Posterior vena cava (tissue), 2 donors: ENCODE measurements at regions not wholly inside any gene's neighbourhood (a gene's known extent, or its start where the extent isn't known, plus 50 kb on each side); places are given as distances from the start of the nearest gene placed in this dataset.
"Not testable (repeated sequence)": the region's sequence is repeated elsewhere in the genome, so short reads cannot be mapped to it uniquely, and the experiment has no call there.

Source experiments
- DNase-seq: peaks from one replicate; pipeline ENCODE4 v3.0.0-alpha.2; 2020; ENCODE audit warnings: low spot score
- intact Hi-C, 2 donors: fragments of 100-400 bp; cut with DNase I; formaldehyde crosslinking; loops; one replicate each; pipeline versions ENCODE4 v1.14.1 to v1.14.2; 2022 to 2023
- donor health status: DM: yes; HTN: yes; CAD: no.
- donor health status: DM: yes; HTN: yes; CAD: no.

- no peak for DNase-seq
- intact Hi-C loops, result no loop called here
Measured at GRCh38 chr5:9784231-9784630, 154.1 kb upstream of the TAS2R1 start.

GRCh38 chr5:9782826-9783560, 152.8 kb upstream of the TAS2R1 start:
- intact Hi-C loops, result no loop called here
- no peak for DNase-seq

- no peak for DNase-seq
- intact Hi-C loops, result no loop called here
Measured at GRCh38 chr5:9781890-9782289, 151.7 kb upstream of the TAS2R1 start.

GRCh38 chr5:9781275-9781674, 151.1 kb upstream of the TAS2R1 start:
- intact Hi-C loops, result no loop called here
- DNase-seq, result no peak

- intact Hi-C loops, result no loop called here
- DNase-seq, result no peak
Measured at GRCh38 chr5:9780501-9780900, 150.3 kb upstream of the TAS2R1 start.

GRCh38 chr5:9776525-9776924, 146.4 kb upstream of the TAS2R1 start:
- intact Hi-C loops, result loop anchor here in 1 of 2 donors (10.0 kb wide), 1 partner anchor 1402 kb away; no protein-coding TSS in a partner anchor
- DNase-seq, result no peak

- intact Hi-C loops, result loop anchor here in 1 of 2 donors (10.0 kb wide), 1 partner anchor 1401 kb away; no protein-coding TSS in a partner anchor
Measured at GRCh38 chr5:9775339-9775738, 145.2 kb upstream of the TAS2R1 start.

GRCh38 chr5:9774472-9775079, 144.4 kb upstream of the TAS2R1 start:
- intact Hi-C loops, result loop anchor here in 1 of 2 donors (10.0 kb wide), 1 partner anchor 1400 kb away; no protein-coding TSS in a partner anchor
- no peak for DNase-seq

More at GRCh38 chr5:9775339-9775738, 145.2 kb upstream of the TAS2R1 start:
- DNase-seq, result no peak

- intact Hi-C loops, result loop anchor here in 1 of 2 donors (10.0 kb wide), 1 partner anchor 1396 kb away; no protein-coding TSS in a partner anchor
- no peak for DNase-seq
Measured at GRCh38 chr5:9771079-9771478, 140.9 kb upstream of the TAS2R1 start.

GRCh38 chr5:9766581-9766980, 136.4 kb upstream of the TAS2R1 start:
- intact Hi-C loops, result no loop called here

GRCh38 chr5:9765419-9766140, 135.4 kb upstream of the TAS2R1 start:
- DNase-seq, result no peak
- intact Hi-C loops, result no loop called here

More at GRCh38 chr5:9766581-9766980, 136.4 kb upstream of the TAS2R1 start:
- DNase-seq, result no peak

- intact Hi-C loops, result loop anchor here in 1 of 2 donors (5.0 kb wide), 1 partner anchor 226 kb away; no protein-coding TSS in a partner anchor
- no peak for DNase-seq
Measured at GRCh38 chr5:9761706-9762105, 131.6 kb upstream of the TAS2R1 start.

- intact Hi-C loops, DNase-seq: not testable (repeated sequence)
Measured at GRCh38 chr5:9752670-9753069, 122.5 kb upstream of the TAS2R1 start.

GRCh38 chr5:9743507-9743906, 113.4 kb upstream of the TAS2R1 start:
- intact Hi-C loops, result no loop called here

GRCh38 chr5:9742848-9743247, 112.7 kb upstream of the TAS2R1 start:
- no peak for DNase-seq
- intact Hi-C loops, result no loop called here

More at GRCh38 chr5:9743507-9743906, 113.4 kb upstream of the TAS2R1 start:
- no peak for DNase-seq

- intact Hi-C loops, result no loop called here
- DNase-seq, result no peak
Measured at GRCh38 chr5:9739135-9739534, 109.0 kb upstream of the TAS2R1 start.

GRCh38 chr5:9737265-9737664, 107.1 kb upstream of the TAS2R1 start:
- DNase-seq, result no peak
- intact Hi-C loops, result no loop called here

- no peak for DNase-seq
- intact Hi-C loops, result no loop called here
Measured at GRCh38 chr5:9733486-9733885, 103.3 kb upstream of the TAS2R1 start.

GRCh38 chr5:9731159-9731558, 101.0 kb upstream of the TAS2R1 start:
- intact Hi-C loops, result no loop called here

GRCh38 chr5:9728261-9728660, 98.1 kb upstream of the TAS2R1 start:
- no peak for DNase-seq

More at GRCh38 chr5:9731159-9731558, 101.0 kb upstream of the TAS2R1 start:
- DNase-seq, result no peak

More at GRCh38 chr5:9728261-9728660, 98.1 kb upstream of the TAS2R1 start:
- intact Hi-C loops, result no loop called here
